ENCODE measurements at regions not wholly inside any gene's neighbourhood (a gene's known extent, or its start where the extent isn't known, plus 50 kb on each side); places are given as distances from the start of the nearest gene placed in this dataset.
A peak's percentile ranks its signal among the peaks of the same experiment; 100 is the strongest.

GRCh38 chr2:136404176-136404575, 286.2 kb upstream of the CXCR4 start:
- DNase-seq (ENCODE audit: low read depth), result no peak

- DNase-seq (ENCODE audit: low read depth), result no peak
Observed at GRCh38 chr2:136402281-136402680, 284.3 kb upstream of the CXCR4 start.

GRCh38 chr2:136399667-136400289, 281.8 kb upstream of the CXCR4 start:
- no peak for DNase-seq (ENCODE audit: low read depth)

GRCh38 chr2:136395582-136395981, 277.6 kb upstream of the CXCR4 start:
- no peak for DNase-seq (ENCODE audit: low read depth)

- no peak for DNase-seq (ENCODE audit: low read depth)
Observed at GRCh38 chr2:136394136-136395060, 276.4 kb upstream of the CXCR4 start.

- no peak for DNase-seq (ENCODE audit: low read depth)
Observed at GRCh38 chr2:136393514-136393913, 275.6 kb upstream of the CXCR4 start.

GRCh38 chr2:136392897-136393505, 275.1 kb upstream of the CXCR4 start:
- DNase-seq (ENCODE audit: low read depth), result no peak

GRCh38 chr2:136389809-136390208, 271.9 kb upstream of the CXCR4 start:
- DNase-seq (ENCODE audit: low read depth), result no peak

GRCh38 chr2:136386046-136386445, 268.1 kb upstream of the CXCR4 start:
- no peak for DNase-seq (ENCODE audit: low read depth)

GRCh38 chr2:136384531-136385303, 266.8 kb upstream of the CXCR4 start:
- DNase-seq (ENCODE audit: low read depth), result no peak

- no peak for DNase-seq (ENCODE audit: low read depth)
Observed at GRCh38 chr2:136383167-136383566, 265.2 kb upstream of the CXCR4 start.

GRCh38 chr2:136381722-136382633, 264.0 kb upstream of the CXCR4 start:
- DNase-seq (ENCODE audit: low read depth), result peak; percentile 48

- DNase-seq (ENCODE audit: low read depth), result no peak
Observed at GRCh38 chr2:136381245-136381644, 263.3 kb upstream of the CXCR4 start.

- peak; percentile 55 for DNase-seq (ENCODE audit: low read depth)
Observed at GRCh38 chr2:136378712-136379595, 261.0 kb upstream of the CXCR4 start.

GRCh38 chr2:136377423-136378382, 259.8 kb upstream of the CXCR4 start:
- no peak for DNase-seq (ENCODE audit: low read depth)

GRCh38 chr2:136376798-136377211, 258.9 kb upstream of the CXCR4 start:
- DNase-seq (ENCODE audit: low read depth), result no peak

- DNase-seq (ENCODE audit: low read depth), result no peak
Observed at GRCh38 chr2:136376211-136376610, 258.3 kb upstream of the CXCR4 start.

- no peak for DNase-seq (ENCODE audit: low read depth)
Observed at GRCh38 chr2:136375017-136375901, 257.3 kb upstream of the CXCR4 start.
